ENCODE measurements at regions not wholly inside any gene's neighbourhood (a gene's known extent, or its start where the extent isn't known, plus 50 kb on each side); places are given as distances from the start of the nearest gene placed in this dataset.

DNA sequence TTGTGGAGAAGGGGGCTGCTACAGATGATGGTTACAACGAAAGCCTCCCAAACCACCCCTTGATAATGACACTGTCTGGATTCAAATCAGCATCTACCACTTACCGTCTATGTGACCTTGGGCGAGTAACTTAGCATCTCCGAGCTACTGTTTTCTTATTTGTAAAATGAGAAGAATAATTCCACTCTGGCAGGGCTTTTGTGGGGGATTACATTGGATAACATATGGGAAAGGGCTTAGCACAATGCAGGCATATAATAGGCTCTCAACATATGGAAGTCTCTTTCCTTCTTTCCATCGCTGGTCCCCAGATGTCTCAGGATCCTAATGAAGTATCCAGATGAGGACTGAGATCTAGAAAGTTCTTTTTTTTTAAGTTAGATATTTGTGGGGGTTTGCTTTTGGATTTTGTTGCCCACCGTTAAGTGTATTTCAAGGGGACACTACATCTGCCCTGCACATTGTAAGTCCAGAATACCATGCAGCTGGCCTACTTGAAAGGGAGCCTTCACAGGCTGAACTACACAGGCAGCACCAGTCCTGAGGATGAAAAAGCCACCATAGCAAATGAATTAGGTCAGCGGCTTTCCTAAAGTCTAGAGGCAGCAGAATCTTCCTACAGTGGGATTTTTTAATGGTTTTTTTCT lies 172.2 kb upstream of the IRF2BP2 start:
- no peaks in the 10 kb centered on the region for H4K20me1 ChIP-seq (ENCODE audit: insufficient read depth)
- ChIA-PET CTCF (no interaction called here), RAD21 (ENCODE audit: low non-redundant PET in 1 of 2, low total read pairs in 2 of 2, uncharacterized antibody in 2 of 2, unreplicated experiment in 2 of 2) (no interaction called here), POLR2A (no interaction called here)
- ATAC-seq (no peak), DNase-seq (ENCODE audit: low read depth, low spot score) (no peak)
- H3K9me3 ChIP-seq (ENCODE audit: control insufficient read depth in 1 of 2, insufficient read depth in 1 of 2, low read depth in 1 of 2, low read length in 2 of 2) = no peaks in the 10 kb centered on the region
- no TSS peak for BruUV-seq (replicated peaks)
- no peak overlapping the region for H3K4me2 ChIP-seq (ENCODE audit: low read length)
- H3K36me3 ChIP-seq (ENCODE audit: control insufficient read depth in 1 of 2, insufficient read depth in 2 of 2, low read length in 2 of 2) = no peaks in the 10 kb centered on the region
- intact Hi-C loops (cut with micrococcal nuclease) = no loop called here
- no peak overlapping the region for H2AFZ ChIP-seq (ENCODE audit: low read depth, low read length, poor library complexity, severe bottlenecking)
- TF ChIP-seq YY1 (IDR thresholded peaks at IDR 0.05; ENCODE audit: extremely low read depth, insufficient replicate concordance, low read depth, low read length) = no peak
- TF ChIP-seq POLR2AphosphoS5 (IDR thresholded peaks at IDR 0.05; ENCODE audit: low read depth, low read length) = no peak
- no peak for TF ChIP-seq EGR1 (IDR thresholded peaks at IDR 0.05; ENCODE audit: low read depth)
- TF ChIP-seq, protein P1, sequence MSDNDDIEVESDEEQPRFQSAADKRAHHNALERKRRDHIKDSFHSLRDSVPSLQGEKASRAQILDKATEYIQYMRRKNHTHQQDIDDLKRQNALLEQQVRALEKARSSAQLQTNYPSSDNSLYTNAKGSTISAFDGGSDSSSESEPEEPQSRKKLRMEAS (IDR thresholded peaks at IDR 0.05) = no peak
- TF ChIP-seq ZNF274 (IDR thresholded peaks at IDR 0.05; ENCODE audit: low read depth, low read length) = no peak
- no peak for TF ChIP-seq CEBPB (IDR thresholded peaks at IDR 0.05; ENCODE audit: low read depth)
- TF ChIP-seq REST (IDR thresholded peaks at IDR 0.05; ENCODE audit: low read depth) = no peak
- TF ChIP-seq RAD21 (IDR thresholded peaks at IDR 0.05; ENCODE audit: low read depth) = no peak
- no peak for TF ChIP-seq SRF (IDR thresholded peaks at IDR 0.05; ENCODE audit: low read depth)
- TF ChIP-seq EZH2 (IDR thresholded peaks at IDR 0.05) = no peak
- H3K79me2 ChIP-seq (ENCODE audit: insufficient read depth, low read length) = no peaks in the 10 kb centered on the region
- H3K9me2 ChIP-seq (ENCODE audit: insufficient read depth) = no peaks in the 10 kb centered on the region
- H3K27me3 ChIP-seq (ENCODE audit: insufficient read depth, low read length) = peaks cover 23% of the 10 kb centered on the region
- no peaks in the 10 kb centered on the region for H3K4me1 ChIP-seq (ENCODE audit: control insufficient read depth in 1 of 2, insufficient read depth in 2 of 2, low read length in 2 of 2)
- no peak overlapping the region for H3K9ac ChIP-seq (ENCODE audit: low read length)
- no peak overlapping the region for H3K4me3 ChIP-seq (replicated peaks in 1 of 2; ENCODE audit: low read depth in 1 of 2, low read length in 2 of 2)
- no peak overlapping the region for H3K27ac ChIP-seq (ENCODE audit: low read depth, low read length)
